IMR-90 (cell line): ENCODE measurements at regions not wholly inside any gene's neighbourhood (a gene's known extent, or its start where the extent isn't known, plus 50 kb on each side); places are given as distances from the start of the nearest gene placed in this dataset.

ENCODE experiments used
- ATAC-seq: fragments of 200-7000 bp; cut with Tn5 transposase; 2 replicates; pipeline ENCODE4 v1.9.1; 2020; ENCODE audit warnings: low read depth, mild to moderate bottlenecking, moderate library complexity
- BruUV-seq: library from RNA; stranded (reverse); fragments of 400-500 nt; replicated peaks from 2 replicates; lab custom pipeline; 2021; lab: Mats Ljungman, UMichigan
- CTCF ChIA-PET: fragments of 300-600 bp; formaldehyde crosslinking; extraction: SDS; loops from one replicate; lab custom pipeline; 2021; ENCODE audit warnings: antibody characterized with exemption; lab: Yijun Ruan, JAX
- POLR2A ChIA-PET: fragments of 300-600 bp; sonication (Branson Sonifier 250); formaldehyde crosslinking; loops from one replicate; lab custom pipeline; 2022; ENCODE audit warnings: antibody characterized with exemption; ENCODE audit not compliant: unreplicated experiment; lab: Charles Lee
- DNase-seq: peaks from one replicate; pipeline ENCODE4 v3.0.0; 2013
- H2AFZ ChIP-seq: replicated peaks from 2 replicates; pipeline ENCODE3; 2013; ENCODE audit warnings: low read length, mild to moderate bottlenecking; ENCODE audit not compliant: poor library complexity
- H2AK5ac ChIP-seq: 2 replicates; pipeline ENCODE4 v1.6.1; 2013; ENCODE audit warnings: low read depth, low read length, inconsistent platforms
- H2AK9ac ChIP-seq: replicated peaks from 2 replicates; pipeline ENCODE3; 2013; ENCODE audit warnings: mild to moderate bottlenecking, low read depth, low read length, moderate library complexity; ENCODE audit not compliant: poor library complexity
- H2BK120ac ChIP-seq: 2 replicates; pipeline ENCODE4 v1.6.1; 2013; ENCODE audit warnings: low read depth, low read length, inconsistent platforms
- H2BK15ac ChIP-seq: 3 replicates; pipeline ENCODE4 v1.6.1; 2013; ENCODE audit warnings: low read depth, low read length, inconsistent platforms
- H2BK20ac ChIP-seq: 2 replicates; pipeline ENCODE4 v1.6.1; 2013; ENCODE audit warnings: low read depth, mild to moderate bottlenecking, inconsistent platforms, low read length, moderate library complexity
- H2BK5ac ChIP-seq: 2 replicates; pipeline ENCODE4 v1.6.1; 2013; ENCODE audit warnings: mild to moderate bottlenecking, low read depth, low read length, inconsistent platforms; ENCODE audit not compliant: poor library complexity, severe bottlenecking
- H3K14ac ChIP-seq: replicated peaks from 2 replicates; pipeline ENCODE4 v1.6.1; 2013; ENCODE audit warnings: low read depth, low read length, inconsistent platforms
- H3K18ac ChIP-seq: 2 replicates; pipeline ENCODE4 v1.6.1; 2013; ENCODE audit warnings: low read depth, low read length, control low read depth
- H3K23ac ChIP-seq: 2 replicates; pipeline ENCODE4 v1.6.1; 2013; ENCODE audit warnings: low read depth, low read length, inconsistent platforms
- H3K27ac ChIP-seq: 2 replicates; pipeline ENCODE4 v1.5.1; 2013; ENCODE audit warnings: mild to moderate bottlenecking, control low read depth, low read length; ENCODE audit not compliant: insufficient read depth
- H3K27me3 ChIP-seq: 2 replicates; pipeline ENCODE4 v1.6.1; 2013; ENCODE audit warnings: low read length; ENCODE audit not compliant: control insufficient read depth, insufficient read depth
- H3K36me3 ChIP-seq: 2 replicates; pipeline ENCODE4 v1.6.1; 2013; ENCODE audit warnings: low read length, mixed read lengths; ENCODE audit not compliant: control insufficient read depth, insufficient read depth
- H3K4ac ChIP-seq: 2 replicates; pipeline ENCODE4 v1.6.1; 2013; ENCODE audit warnings: low read depth, low read length, inconsistent platforms
- H3K4me1 ChIP-seq: 2 replicates; pipeline ENCODE4 v1.6.1; 2013; ENCODE audit warnings: low read length, mixed read lengths; ENCODE audit not compliant: control insufficient read depth, insufficient read depth
- H3K4me2 ChIP-seq: 2 replicates; pipeline ENCODE4 v1.6.1; 2013; ENCODE audit warnings: low read depth, mild to moderate bottlenecking, control low read depth, low read length, moderate library complexity
- H3K4me3 ChIP-seq: 2 replicates; pipeline ENCODE4 v1.5.1; 2013; ENCODE audit warnings: low read depth, mild to moderate bottlenecking, control low read depth, low read length, moderate library complexity; ENCODE audit not compliant: insufficient read depth
- H3K56ac ChIP-seq: 2 replicates; pipeline ENCODE4 v1.6.1; 2013; ENCODE audit warnings: low read length, inconsistent platforms; ENCODE audit not compliant: insufficient read depth; ENCODE audit errors: extremely low read depth
- H3K79me1 ChIP-seq, 2 experiments: 2 replicates each; pipeline ENCODE4 v1.6.1; 2013; ENCODE audit warnings: low read length in 2 of 2, inconsistent platforms in 1 of 2, low read depth in 1 of 2
- H3K9ac ChIP-seq: 2 replicates; pipeline ENCODE4 v1.6.1; 2013; ENCODE audit warnings: low read depth, low read length, control low read depth
- H3K9me1 ChIP-seq: 2 replicates; pipeline ENCODE4 v1.6.1; 2013; ENCODE audit warnings: low read length, inconsistent platforms; ENCODE audit not compliant: insufficient read depth
- H3K9me3 ChIP-seq: 2 replicates; pipeline ENCODE4 v1.6.1; 2013; ENCODE audit warnings: low read length; ENCODE audit not compliant: control insufficient read depth, insufficient read depth
- H4K20me1 ChIP-seq: 2 replicates; pipeline ENCODE4 v1.6.1; 2013; ENCODE audit warnings: low read length, inconsistent platforms; ENCODE audit not compliant: insufficient read depth
- H4K5ac ChIP-seq: 2 replicates; pipeline ENCODE4 v1.6.1; 2013; ENCODE audit warnings: mild to moderate bottlenecking, low read depth, low read length, control low read depth
- H4K8ac ChIP-seq, 2 experiments: 2 replicates each; pipeline ENCODE4 v1.6.1; 2013; ENCODE audit warnings: low read depth in 2 of 2, low read length in 2 of 2, control low read depth in 1 of 2, inconsistent platforms in 1 of 2
- H4K91ac ChIP-seq: 2 replicates; pipeline ENCODE4 v1.6.1; 2013; ENCODE audit warnings: low read depth, low read length, inconsistent platforms; ENCODE audit not compliant: insufficient read depth
- CHD1 ChIP-seq: IDR thresholded peaks from 2 replicates; pipeline ENCODE4 v1.6.1; 2012; ENCODE audit warnings: low read depth, low read length, improper control_type of control experiment
- FOS ChIP-seq: fragments of 150-350 bp; IDR thresholded peaks from 2 replicates; pipeline ENCODE4 v1.6.1; 2016; ENCODE audit warnings: low read depth, low read length
- RAD21 ChIP-seq: IDR thresholded peaks from 2 replicates; pipeline ENCODE4 v1.6.1; 2012; ENCODE audit warnings: low read length, improper control_type of control experiment
- WGBS, 2 experiments: methylation state at CpG; one replicate each; pipeline versions ENCODE4 v1.1.5 to v1.1.7; 2013; ENCODE audit warnings: missing lambda C conversion rate in 2 of 2; ENCODE audit not compliant: insufficient read length in 1 of 2; ENCODE audit errors: extremely low coverage in 2 of 2; 5-methylcytosine and 5-hydroxymethylcytosine counted together
- dilution Hi-C: fragments of 300-500 bp; cut with HindIII; formaldehyde crosslinking; loops from one replicate; pipeline ENCODE4 v1.14.3; 2018; ENCODE audit warnings: low sequenced_read_pairs; ENCODE audit not compliant: unreplicated experiment
- in situ Hi-C: fragments of 300-500 bp; cut with MboI; formaldehyde crosslinking; loops from 3 replicates; pipeline ENCODE4 v1.14.3; 2019; ENCODE audit warnings: low sequenced_read_pairs, inconsistent platforms, mixed read lengths
- intact Hi-C: fragments of 100-400 bp; cut with micrococcal nuclease; formaldehyde crosslinking; loops from 2 replicates; pipeline ENCODE4 v1.10.0; 2022

GRCh38 chr10:129075508-129075907, 391.5 kb upstream of the MGMT start:
- Histone ChIP-seq H3K4me1 (no peaks in the 10 kb centered on the region), H3K9me1 (no peaks in the 10 kb centered on the region), H2AK5ac (no peak overlapping the region), H3K4me2 (no peak overlapping the region), H2AFZ (no peak overlapping the region), H3K4ac (no peak overlapping the region), H3K27me3 (no peaks in the 10 kb centered on the region), H4K8ac (no peak overlapping the region), H3K79me1 (no peaks in the 10 kb centered on the region), H3K4me3 (no peak overlapping the region), H2BK5ac (no peak overlapping the region), H4K91ac (no peak overlapping the region), H3K9me3 (peaks cover 7% of the 10 kb centered on the region; the same call in 1 of the 2 replicates), H3K23ac (no peak overlapping the region), H3K27ac (no peak overlapping the region), H4K20me1 (no peaks in the 10 kb centered on the region), H3K56ac (no peak overlapping the region), H2AK9ac (no peak overlapping the region), H2BK20ac (no peak overlapping the region), H2BK120ac (no peak overlapping the region), H4K5ac (no peak overlapping the region), H3K9ac (no peak overlapping the region), H3K14ac (no peak overlapping the region), H2BK15ac (no peak overlapping the region), H3K18ac (no peak overlapping the region), H3K36me3 (no peaks in the 10 kb centered on the region)
- dilution Hi-C loops (no loop called here), intact Hi-C loops (no loop called here), in situ Hi-C loops (no loop called here)
- no CpG with 5 or more reads among the region's 6 CpGs for WGBS, 2 experiments
- TF ChIP-seq CHD1 (no peak), FOS (no peak), RAD21 (no peak)
- BruUV-seq, result no TSS peak
- CTCF ChIA-PET, result no interaction called here
- no peak for ATAC-seq
- POLR2A ChIA-PET, result no interaction called here
- no peak for DNase-seq
